GM19239 (cell line): ENCODE measurements at regions not wholly inside any gene's neighbourhood (a gene's known extent, or its start where the extent isn't known, plus 50 kb on each side); places are given as distances from the start of the nearest gene placed in this dataset.

Experiments
- DNase-seq: peaks from one replicate; pipeline ENCODE4 v3.0.0; 2011; ENCODE audit warnings: low spot score; ENCODE audit not compliant: insufficient read length
- FAIRE-seq: peaks from 2 replicates; lab custom pipeline; 2011; peaks lifted over from hg19 to GRCh38; lab: Jason Lieb, UNC

GRCh38 chr6:166757232-166758135 lies 130.4 kb upstream of the RPS6KA2 start:
- no peak for FAIRE-seq
- no peak for DNase-seq

GRCh38 chr6:166754218-166755030 lies 127.4 kb upstream of the RPS6KA2 start:
- FAIRE-seq: no peak
- DNase-seq: no peak

- DNase-seq (no peak), FAIRE-seq (no peak)
Observed at GRCh38 chr6:166752928-166753721, 126.1 kb upstream of the RPS6KA2 start.

- DNase-seq: peak; percentile 38
- no peak for FAIRE-seq
Observed at GRCh38 chr6:166752097-166752496, 125.0 kb upstream of the RPS6KA2 start.

- DNase-seq (peak; percentile 39), FAIRE-seq (no peak)
Observed at GRCh38 chr6:166751051-166751595, 124.1 kb upstream of the RPS6KA2 start.

- FAIRE-seq: no peak
- no peak for DNase-seq
Observed at GRCh38 chr6:166750108-166750793, 123.2 kb upstream of the RPS6KA2 start.

- FAIRE-seq (no peak), DNase-seq (no peak)
Observed at GRCh38 chr6:166749666-166750065, 122.6 kb upstream of the RPS6KA2 start.

- DNase-seq (no peak), FAIRE-seq (no peak)
Observed at GRCh38 chr6:166747644-166748595, 120.9 kb upstream of the RPS6KA2 start.

GRCh38 chr6:166745801-166746668 lies 119.0 kb upstream of the RPS6KA2 start:
- FAIRE-seq (no peak), DNase-seq (no peak)

GRCh38 chr6:166744223-166745134 lies 117.4 kb upstream of the RPS6KA2 start:
- no peak for DNase-seq

GRCh38 chr6:166743406-166744222 lies 116.6 kb upstream of the RPS6KA2 start:
- DNase-seq (no peak), FAIRE-seq (no peak)

More at GRCh38 chr6:166744223-166745134, 117.4 kb upstream of the RPS6KA2 start:
- no peak for FAIRE-seq

- DNase-seq (no peak), FAIRE-seq (no peak)
Observed at GRCh38 chr6:166742981-166743380, 115.9 kb upstream of the RPS6KA2 start.

GRCh38 chr6:166739976-166740318 lies 112.9 kb upstream of the RPS6KA2 start:
- DNase-seq (no peak), FAIRE-seq (no peak)

GRCh38 chr6:166739117-166739975 lies 112.3 kb upstream of the RPS6KA2 start:
- FAIRE-seq: no peak

More at GRCh38 chr6:166739117-166739975, 112.3 kb upstream of the RPS6KA2 start:
- DNase-seq: no peak
